ENCODE measurements at regions not wholly inside any gene's neighbourhood (a gene's known extent, or its start where the extent isn't known, plus 50 kb on each side); places are given as distances from the start of the nearest gene placed in this dataset.
"Not testable (repeated sequence)": the region's sequence is repeated elsewhere in the genome, so short reads cannot be mapped to it uniquely, and the experiment has no call there.

DNA sequence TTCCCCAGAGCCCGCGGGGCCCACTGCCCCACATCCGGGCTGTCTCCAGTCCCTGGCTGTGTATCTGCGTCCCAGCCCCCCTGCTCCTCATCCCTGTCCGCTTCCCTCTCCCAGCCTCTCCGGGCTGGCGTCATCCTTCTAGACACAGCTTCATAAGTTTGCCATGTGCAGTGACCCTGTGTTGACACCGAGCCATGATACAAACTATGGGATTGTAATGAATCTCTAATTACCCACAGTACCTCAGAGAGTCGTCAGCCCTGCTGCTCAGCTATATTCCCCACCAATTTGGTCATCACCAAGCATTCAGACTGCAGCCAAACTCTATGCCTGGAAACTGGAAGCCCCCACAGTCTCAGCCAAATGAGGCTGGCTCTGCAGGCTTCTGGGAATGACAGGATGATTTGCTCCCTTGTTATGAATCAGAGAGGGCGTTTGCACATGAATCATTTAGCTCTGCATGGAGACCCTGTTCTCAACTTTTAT is 466.1 kb upstream of the ATP11B start:
- TF ChIP-seq, protein P1, sequence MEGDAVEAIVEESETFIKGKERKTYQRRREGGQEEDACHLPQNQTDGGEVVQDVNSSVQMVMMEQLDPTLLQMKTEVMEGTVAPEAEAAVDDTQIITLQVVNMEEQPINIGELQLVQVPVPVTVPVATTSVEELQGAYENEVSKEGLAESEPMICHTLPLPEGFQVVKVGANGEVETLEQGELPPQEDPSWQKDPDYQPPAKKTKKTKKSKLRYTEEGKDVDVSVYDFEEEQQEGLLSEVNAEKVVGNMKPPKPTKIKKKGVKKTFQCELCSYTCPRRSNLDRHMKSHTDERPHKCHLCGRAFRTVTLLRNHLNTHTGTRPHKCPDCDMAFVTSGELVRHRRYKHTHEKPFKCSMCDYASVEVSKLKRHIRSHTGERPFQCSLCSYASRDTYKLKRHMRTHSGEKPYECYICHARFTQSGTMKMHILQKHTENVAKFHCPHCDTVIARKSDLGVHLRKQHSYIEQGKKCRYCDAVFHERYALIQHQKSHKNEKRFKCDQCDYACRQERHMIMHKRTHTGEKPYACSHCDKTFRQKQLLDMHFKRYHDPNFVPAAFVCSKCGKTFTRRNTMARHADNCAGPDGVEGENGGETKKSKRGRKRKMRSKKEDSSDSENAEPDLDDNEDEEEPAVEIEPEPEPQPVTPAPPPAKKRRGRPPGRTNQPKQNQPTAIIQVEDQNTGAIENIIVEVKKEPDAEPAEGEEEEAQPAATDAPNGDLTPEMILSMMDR (conservative IDR thresholded peaks at IDR 0.05): no peak
- TF ChIP-seq ZFX (IDR thresholded peaks at IDR 0.05): no peak
- H3K27ac ChIP-seq: no peak overlapping the region

DNA sequence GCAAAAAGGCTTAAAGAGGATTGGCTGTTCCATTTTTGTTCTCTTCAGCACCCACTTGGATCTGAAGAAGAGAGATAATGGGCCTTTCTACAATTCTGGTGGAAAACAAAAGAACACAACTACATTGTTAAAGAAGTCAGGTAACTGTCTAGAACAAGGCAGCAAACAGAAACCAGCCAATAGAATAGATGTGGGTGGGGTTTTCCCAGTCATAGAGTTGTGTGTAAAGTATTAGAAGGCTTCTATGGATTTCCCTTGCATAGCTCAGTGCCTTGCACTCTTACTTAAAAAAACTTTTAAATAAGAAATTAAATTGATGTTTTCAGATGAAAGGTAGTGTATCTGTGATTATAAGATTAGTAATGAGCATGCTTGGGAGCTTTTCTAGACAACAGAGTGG is 462.7 kb upstream of the ATP11B start:
- TF ChIP-seq, protein P1 (conservative IDR thresholded peaks at IDR 0.05): no peak
- TF ChIP-seq ZFX (IDR thresholded peaks at IDR 0.05): no peak
- no peak overlapping the region for H3K27ac ChIP-seq

DNA sequence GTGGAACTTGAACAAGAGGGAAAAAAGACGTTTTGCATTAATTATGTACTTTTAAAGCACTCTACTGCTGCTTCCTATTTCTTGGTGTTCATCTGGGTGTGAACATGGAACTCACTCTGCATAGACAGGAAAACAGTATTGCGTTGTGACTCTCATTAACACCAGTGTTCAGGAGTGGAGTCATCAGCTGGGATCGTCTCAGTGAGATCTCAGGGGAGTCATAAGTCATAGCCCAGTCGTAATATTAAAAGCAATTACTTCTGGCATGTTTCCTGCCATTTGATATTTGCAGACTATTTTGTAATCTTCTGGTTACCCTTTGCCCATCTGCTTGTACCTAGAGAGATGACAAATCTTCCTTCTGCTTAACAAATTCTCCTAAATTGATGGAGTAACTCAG is 462.0 kb upstream of the ATP11B start:
- no peak overlapping the region for H3K27ac ChIP-seq
- no peak for TF ChIP-seq ZFX (IDR thresholded peaks at IDR 0.05)
- TF ChIP-seq, protein P1 (conservative IDR thresholded peaks at IDR 0.05): no peak

DNA sequence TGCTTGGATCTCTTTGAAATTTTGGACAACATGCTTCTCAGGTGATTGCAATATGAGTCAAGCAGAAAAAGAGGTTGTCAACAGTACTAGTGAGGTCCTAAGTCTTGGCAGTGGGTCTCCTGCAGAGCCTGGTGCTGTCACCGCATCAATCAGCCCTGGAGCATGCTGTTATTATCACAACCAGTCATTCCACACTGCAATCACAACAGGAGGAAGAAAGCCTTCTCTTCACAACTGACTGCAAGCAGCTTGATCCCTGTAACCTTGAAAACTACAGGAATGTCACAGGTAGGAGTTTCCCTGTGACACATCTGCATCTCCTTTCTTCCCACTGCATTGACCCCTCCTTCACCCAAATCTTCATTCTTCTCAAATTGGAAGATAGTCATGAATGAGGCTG is 451.1 kb upstream of the ATP11B start:
- H3K27ac ChIP-seq: no peak overlapping the region
- no peak for TF ChIP-seq ZFX (IDR thresholded peaks at IDR 0.05)
- TF ChIP-seq, protein P1 (conservative IDR thresholded peaks at IDR 0.05): no peak

DNA sequence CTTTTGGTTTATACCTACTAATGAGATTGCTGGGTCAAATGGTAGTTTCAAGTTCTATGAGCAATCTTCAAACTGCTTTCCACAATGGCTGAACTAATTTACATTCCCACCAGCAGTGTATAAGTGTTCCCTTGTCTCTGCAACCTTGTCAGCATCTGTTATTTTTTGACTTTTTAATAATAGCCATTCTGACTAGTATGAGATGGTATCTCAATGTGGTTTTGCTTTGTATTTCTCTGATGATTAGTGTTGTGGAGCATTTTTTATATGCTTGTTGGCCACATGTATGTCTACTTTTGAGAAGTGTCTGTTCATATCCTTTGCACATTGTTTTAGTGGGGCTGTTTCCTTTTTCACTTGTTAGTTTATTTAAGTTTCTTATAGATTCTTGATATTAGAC is 449.3 kb upstream of the ATP11B start:
- not testable (repeated sequence) for H3K27ac ChIP-seq

DNA sequence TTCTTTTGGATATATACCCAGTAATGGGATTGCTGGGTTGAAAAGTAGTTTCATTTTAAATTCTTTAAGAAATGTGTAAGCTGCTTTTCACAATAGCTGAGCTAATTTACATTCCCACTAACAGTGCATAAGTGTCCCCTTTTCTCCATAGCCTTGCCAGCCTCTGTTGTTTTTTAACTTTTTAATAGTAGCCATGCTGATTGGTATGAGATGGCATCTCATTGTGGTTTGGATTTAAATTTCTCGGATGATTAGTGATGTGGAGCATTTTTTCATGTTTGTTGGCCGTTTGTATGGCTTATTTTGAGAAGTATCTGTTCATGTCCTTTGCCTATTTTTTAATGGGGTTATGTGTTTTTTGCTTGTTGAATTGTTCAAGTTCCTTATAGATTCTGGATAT is 444.3 kb upstream of the ATP11B start:
- H3K27ac ChIP-seq: no peak overlapping the region
- no peak for TF ChIP-seq ZFX (IDR thresholded peaks at IDR 0.05)
- TF ChIP-seq, protein P1 (conservative IDR thresholded peaks at IDR 0.05): no peak

DNA sequence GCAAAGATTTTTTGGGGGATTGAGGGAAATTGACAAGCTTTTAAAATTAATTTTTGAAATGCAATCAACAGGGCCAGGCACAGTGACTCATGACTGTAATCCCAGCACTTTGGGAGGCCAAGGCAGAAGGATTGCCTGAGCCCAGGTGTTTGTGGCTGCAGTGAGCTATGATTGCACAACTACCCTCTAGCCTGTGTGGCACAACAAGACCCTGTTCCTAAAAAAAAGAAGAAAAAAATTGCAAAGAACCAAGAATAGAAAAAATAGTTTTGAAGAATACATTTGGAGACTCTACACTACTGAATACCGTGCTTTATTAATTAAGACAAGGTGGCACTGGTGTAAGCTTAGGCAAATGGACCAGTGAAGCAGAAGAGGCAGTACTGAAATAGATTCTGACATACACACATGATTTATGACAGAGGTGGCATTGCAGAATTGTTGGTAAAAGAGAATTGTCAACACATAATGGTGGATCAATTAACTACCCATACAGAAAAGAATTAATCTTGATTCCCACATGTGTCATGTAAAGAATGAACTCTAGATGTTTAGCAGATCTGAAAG is 443.3 kb upstream of the ATP11B start:
- TF ChIP-seq ZFX (IDR thresholded peaks at IDR 0.05): no peak
- TF ChIP-seq, protein P1 (conservative IDR thresholded peaks at IDR 0.05): no peak

DNA sequence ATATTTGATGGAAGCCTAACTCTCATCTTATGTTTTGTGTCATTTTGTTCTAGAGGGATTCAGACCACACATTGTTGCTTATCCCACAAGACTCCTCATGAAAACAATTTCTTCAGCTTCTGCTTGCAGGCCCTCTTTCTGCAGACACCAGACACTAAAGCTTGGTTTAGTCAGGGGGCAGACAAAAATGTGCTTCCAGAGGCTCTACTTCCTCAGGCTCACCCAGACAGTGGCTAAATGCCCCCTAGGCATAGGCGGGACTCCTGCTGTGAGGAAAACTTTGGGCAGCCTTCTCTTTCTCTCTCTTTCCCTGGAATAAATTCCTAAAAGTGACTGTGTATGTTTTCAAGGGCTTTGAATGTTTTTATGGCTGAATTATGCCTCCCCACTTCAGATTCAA is 435.4 kb upstream of the ATP11B start:
- TF ChIP-seq, protein P1 (conservative IDR thresholded peaks at IDR 0.05): no peak
- no peak for TF ChIP-seq ZFX (IDR thresholded peaks at IDR 0.05)
- no peak overlapping the region for H3K27ac ChIP-seq

More for the DNA sequence above, 443.3 kb upstream of the ATP11B start:
- H3K27ac ChIP-seq: no peak overlapping the region

Measured in C4-2B (cell line).